Left ventricle myocardium inferior (tissue), 1 donor: ENCODE measurements at regions not wholly inside any gene's neighbourhood (a gene's known extent, or its start where the extent isn't known, plus 50 kb on each side); places are given as distances from the start of the nearest gene placed in this dataset.

Experiments used
- DNase-seq: peaks from one replicate; pipeline ENCODE4 v3.0.0-alpha.2; 2020
- H3K27ac ChIP-seq: fragments of 200-600 bp; replicated peaks from 2 replicates; pipeline ENCODE4 v1.8.0; 2021
- H3K27me3 ChIP-seq: fragments of 200-600 bp; 2 replicates; pipeline ENCODE4 v1.8.0; 2021; ENCODE audit warnings: low read depth
- H3K36me3 ChIP-seq: fragments of 200-600 bp; 2 replicates; pipeline ENCODE4 v1.8.0; 2021
- H3K4me1 ChIP-seq: fragments of 200-600 bp; 2 replicates; pipeline ENCODE4 v1.8.0; 2021
- H3K4me3 ChIP-seq: fragments of 200-600 bp; 2 replicates; pipeline ENCODE4 v1.8.0; 2021; ENCODE audit warnings: mild to moderate bottlenecking, moderate library complexity
- H3K9me3 ChIP-seq: fragments of 200-600 bp; replicated peaks from 2 replicates; pipeline ENCODE4 v1.8.0; 2021
- CTCF ChIP-seq: fragments of 200-600 bp; IDR thresholded peaks from 2 replicates; pipeline ENCODE4 v1.8.0; 2021; ENCODE audit warnings: antibody characterized with exemption, mild to moderate bottlenecking, borderline replicate concordance
- intact Hi-C: fragments of 100-400 bp; cut with micrococcal nuclease; formaldehyde crosslinking; loops from one replicate; pipeline ENCODE4 v1.11.0; 2022
- donor health status: DM: no; HTN: yes; CAD: no; lungs with severe emphysema.

- Histone ChIP-seq H3K4me1 (no peaks in the 10 kb centered on the region), H3K9me3 (no peaks in the 10 kb centered on the region), H3K27ac (no peak overlapping the region), H3K4me3 (no peak overlapping the region), H3K27me3 (peaks cover 9% of the 10 kb centered on the region), H3K36me3 (no peaks in the 10 kb centered on the region)
- intact Hi-C loops, result no loop called here
- DNase-seq, result no peak
- no peak for TF ChIP-seq CTCF
Measured at GRCh38 chr12:125434936-125435443, 369.8 kb downstream of the AACS start.

GRCh38 chr12:125435871-125436270, 370.6 kb downstream of the AACS start:
- DNase-seq, result no peak
- no peak overlapping the region for H3K27ac ChIP-seq
- H3K36me3 ChIP-seq, result no peaks in the 10 kb centered on the region
- no peaks in the 10 kb centered on the region for H3K9me3 ChIP-seq
- H3K4me1 ChIP-seq, result no peaks in the 10 kb centered on the region
- peaks cover 9% of the 10 kb centered on the region for H3K27me3 ChIP-seq
- intact Hi-C loops, result no loop called here
- no peak for TF ChIP-seq CTCF
- no peak overlapping the region for H3K4me3 ChIP-seq

GRCh38 chr12:125436686-125437085, 371.5 kb downstream of the AACS start:
- intact Hi-C loops, result no loop called here

GRCh38 chr12:125440399-125440798, 375.2 kb downstream of the AACS start:
- Histone ChIP-seq H3K27ac (no peak overlapping the region), H3K36me3 (no peaks in the 10 kb centered on the region), H3K27me3 (peaks cover 6% of the 10 kb centered on the region), H3K4me1 (no peaks in the 10 kb centered on the region), H3K4me3 (no peak overlapping the region), H3K9me3 (no peaks in the 10 kb centered on the region)
- DNase-seq, result no peak
- TF ChIP-seq CTCF, result no peak
- intact Hi-C loops, result no loop called here

More at GRCh38 chr12:125436686-125437085, 371.5 kb downstream of the AACS start:
- no peaks in the 10 kb centered on the region for H3K9me3 ChIP-seq
- H3K36me3 ChIP-seq, result no peaks in the 10 kb centered on the region
- DNase-seq, result no peak
- H3K4me1 ChIP-seq, result no peaks in the 10 kb centered on the region
- no peak overlapping the region for H3K27ac ChIP-seq
- peaks cover 9% of the 10 kb centered on the region for H3K27me3 ChIP-seq
- H3K4me3 ChIP-seq, result no peak overlapping the region
- no peak for TF ChIP-seq CTCF

GRCh38 chr12:125443341-125443740, 378.1 kb downstream of the AACS start:
- H3K27me3 ChIP-seq, result peaks cover 5% of the 10 kb centered on the region
- peaks cover 3% of the 10 kb centered on the region for H3K9me3 ChIP-seq
- no peak for TF ChIP-seq CTCF
- H3K27ac ChIP-seq, result no peak overlapping the region
- no peaks in the 10 kb centered on the region for H3K4me1 ChIP-seq
- no peak overlapping the region for H3K4me3 ChIP-seq
- no peaks in the 10 kb centered on the region for H3K36me3 ChIP-seq
- intact Hi-C loops, result no loop called here
- DNase-seq, result no peak
